22Rv1 (cell line): ENCODE measurements at regions not wholly inside any gene's neighbourhood (a gene's known extent, or its start where the extent isn't known, plus 50 kb on each side); places are given as distances from the start of the nearest gene placed in this dataset.

ENCODE experiments used
- H3K27ac ChIP-seq: fragments of 450-650 bp; 2 replicates; pipeline ENCODE4 v1.5.1; 2017
- ZFX ChIP-seq: fragments of 450-650 bp; IDR thresholded peaks from 2 replicates; pipeline ENCODE4 v1.6.1; 2017; ENCODE audit warnings: antibody characterized with exemption, borderline replicate concordance
- TF ChIP-seq, protein P1 (sequence below): fragments of 450-650 bp; IDR thresholded peaks from 2 replicates; pipeline ENCODE4 v1.5.1; 2017; ENCODE audit warnings: mild to moderate bottlenecking

DNA sequence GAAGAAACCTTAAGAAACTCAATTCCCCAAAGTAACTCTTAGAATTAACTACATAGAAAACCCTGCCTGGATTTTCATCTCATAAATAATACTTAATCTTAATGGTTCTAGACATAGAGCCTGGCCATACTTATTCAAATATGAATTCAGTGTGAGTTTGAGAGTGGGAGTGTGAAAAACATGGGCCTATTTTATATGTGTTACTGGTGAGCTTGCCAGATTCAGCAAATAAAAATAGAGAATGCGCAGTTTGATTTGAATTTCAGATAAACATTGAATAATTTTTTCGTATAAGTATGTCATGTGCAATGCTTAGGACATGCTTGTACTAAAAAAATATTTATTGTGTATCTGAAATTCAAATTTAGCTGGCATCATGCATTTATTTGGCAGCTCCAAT lies 473.9 kb upstream of the FZD8 start:
- no peak for TF ChIP-seq ZFX
- TF ChIP-seq, protein P1, sequence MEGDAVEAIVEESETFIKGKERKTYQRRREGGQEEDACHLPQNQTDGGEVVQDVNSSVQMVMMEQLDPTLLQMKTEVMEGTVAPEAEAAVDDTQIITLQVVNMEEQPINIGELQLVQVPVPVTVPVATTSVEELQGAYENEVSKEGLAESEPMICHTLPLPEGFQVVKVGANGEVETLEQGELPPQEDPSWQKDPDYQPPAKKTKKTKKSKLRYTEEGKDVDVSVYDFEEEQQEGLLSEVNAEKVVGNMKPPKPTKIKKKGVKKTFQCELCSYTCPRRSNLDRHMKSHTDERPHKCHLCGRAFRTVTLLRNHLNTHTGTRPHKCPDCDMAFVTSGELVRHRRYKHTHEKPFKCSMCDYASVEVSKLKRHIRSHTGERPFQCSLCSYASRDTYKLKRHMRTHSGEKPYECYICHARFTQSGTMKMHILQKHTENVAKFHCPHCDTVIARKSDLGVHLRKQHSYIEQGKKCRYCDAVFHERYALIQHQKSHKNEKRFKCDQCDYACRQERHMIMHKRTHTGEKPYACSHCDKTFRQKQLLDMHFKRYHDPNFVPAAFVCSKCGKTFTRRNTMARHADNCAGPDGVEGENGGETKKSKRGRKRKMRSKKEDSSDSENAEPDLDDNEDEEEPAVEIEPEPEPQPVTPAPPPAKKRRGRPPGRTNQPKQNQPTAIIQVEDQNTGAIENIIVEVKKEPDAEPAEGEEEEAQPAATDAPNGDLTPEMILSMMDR, result no peak
- no peak overlapping the region for H3K27ac ChIP-seq

DNA sequence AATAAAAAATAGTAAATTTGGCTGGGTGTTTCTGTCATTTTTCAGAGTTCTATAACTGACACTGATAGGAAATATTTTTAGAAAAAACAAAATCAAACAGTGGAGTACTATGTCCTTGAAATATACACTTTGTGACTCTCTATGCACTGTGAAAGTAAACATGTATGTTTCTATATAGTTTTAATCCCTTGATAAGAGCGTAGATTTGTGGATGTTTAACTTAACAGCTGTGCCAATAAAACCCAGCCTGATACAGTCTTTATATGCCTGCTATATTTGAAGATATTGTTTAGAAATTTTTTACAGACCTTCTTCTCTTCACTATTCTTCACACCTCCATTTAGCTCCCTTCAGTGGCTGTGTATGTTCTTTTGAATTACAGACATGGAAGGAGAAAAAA lies 473.3 kb upstream of the FZD8 start:
- TF ChIP-seq, protein P1, result no peak
- no peak for TF ChIP-seq ZFX
- no peak overlapping the region for H3K27ac ChIP-seq

DNA sequence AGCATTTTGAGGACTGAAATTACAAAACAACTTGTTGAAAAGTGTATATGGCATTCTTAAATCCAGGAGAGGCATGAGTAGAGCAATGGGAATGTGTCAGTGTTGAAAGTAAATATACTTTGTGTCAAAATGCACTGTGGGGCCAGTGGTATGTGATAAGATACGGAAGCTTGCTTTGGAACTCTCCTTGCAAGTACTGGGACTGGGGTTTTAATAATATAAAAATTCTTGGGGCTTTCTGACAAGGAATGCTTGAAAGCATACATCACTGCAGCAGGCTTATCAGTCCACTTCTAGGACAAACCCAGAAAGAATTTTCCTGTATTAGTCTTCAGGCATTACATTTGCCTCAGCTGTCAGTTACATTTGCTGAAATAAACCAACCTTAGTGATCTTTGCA lies 472.8 kb upstream of the FZD8 start:
- TF ChIP-seq, protein P1, result no peak
- no peak overlapping the region for H3K27ac ChIP-seq

DNA sequence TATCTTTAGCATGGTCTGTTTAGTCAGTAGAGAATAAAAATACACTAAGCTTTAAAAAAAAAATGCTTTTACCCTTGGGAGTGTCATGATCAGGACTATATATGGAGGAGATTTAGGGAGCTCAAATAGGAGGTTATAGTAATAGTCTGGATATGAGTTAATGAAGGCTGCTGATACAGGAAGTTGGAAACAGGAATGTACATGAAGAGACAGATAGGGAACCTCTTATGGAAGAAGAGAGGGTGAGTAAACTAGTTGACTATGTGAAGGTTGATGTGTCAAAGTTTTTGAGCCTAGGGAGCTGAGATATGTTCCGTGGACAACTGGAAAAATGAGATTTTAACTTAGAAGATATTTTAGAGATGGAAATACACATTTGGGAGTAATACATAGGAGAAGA lies 472.0 kb upstream of the FZD8 start:
- no peak overlapping the region for H3K27ac ChIP-seq
- TF ChIP-seq ZFX, result no peak
- TF ChIP-seq, protein P1, result no peak

DNA sequence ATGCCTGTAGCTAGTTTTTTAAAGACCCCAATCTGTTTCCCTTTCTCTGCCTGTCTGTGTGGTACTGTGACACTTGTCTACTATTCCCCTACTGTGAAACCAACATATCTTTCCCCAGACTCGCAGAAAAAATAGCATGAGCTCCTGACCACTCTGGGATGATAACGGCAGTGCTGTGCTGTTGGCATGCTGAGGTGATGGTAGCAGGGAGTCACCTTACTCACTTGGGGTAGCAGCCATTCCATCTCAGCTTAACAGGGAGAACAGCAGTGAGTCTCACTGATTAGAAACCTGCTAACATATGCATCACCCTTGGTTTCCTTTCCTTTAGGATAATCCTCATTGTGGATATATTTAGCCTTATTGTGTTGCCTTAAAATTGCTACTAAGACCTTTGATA lies 469.6 kb upstream of the FZD8 start:
- H3K27ac ChIP-seq, result no peak overlapping the region
- no peak for TF ChIP-seq ZFX
- TF ChIP-seq, protein P1, result no peak

DNA sequence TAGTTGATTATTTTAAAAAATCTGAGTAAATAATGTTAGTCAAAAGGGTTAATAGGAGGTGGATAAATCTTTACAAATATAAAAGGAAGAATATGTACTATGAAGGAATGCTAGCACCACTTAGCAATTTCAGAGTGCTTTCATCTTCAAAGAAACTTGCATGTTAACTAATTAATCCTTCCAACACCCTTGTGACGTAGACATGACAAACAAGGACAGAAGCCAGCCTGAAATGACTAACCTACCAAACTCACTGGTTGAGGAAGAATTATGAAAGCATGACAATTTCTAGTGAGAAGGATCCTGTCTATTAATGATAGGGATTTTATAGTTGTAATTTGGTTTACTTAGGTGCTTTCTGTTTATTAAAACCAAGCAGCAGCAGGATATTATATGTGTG lies 468.0 kb upstream of the FZD8 start:
- H3K27ac ChIP-seq, result no peak overlapping the region
- no peak for TF ChIP-seq ZFX
- TF ChIP-seq, protein P1, result no peak

DNA sequence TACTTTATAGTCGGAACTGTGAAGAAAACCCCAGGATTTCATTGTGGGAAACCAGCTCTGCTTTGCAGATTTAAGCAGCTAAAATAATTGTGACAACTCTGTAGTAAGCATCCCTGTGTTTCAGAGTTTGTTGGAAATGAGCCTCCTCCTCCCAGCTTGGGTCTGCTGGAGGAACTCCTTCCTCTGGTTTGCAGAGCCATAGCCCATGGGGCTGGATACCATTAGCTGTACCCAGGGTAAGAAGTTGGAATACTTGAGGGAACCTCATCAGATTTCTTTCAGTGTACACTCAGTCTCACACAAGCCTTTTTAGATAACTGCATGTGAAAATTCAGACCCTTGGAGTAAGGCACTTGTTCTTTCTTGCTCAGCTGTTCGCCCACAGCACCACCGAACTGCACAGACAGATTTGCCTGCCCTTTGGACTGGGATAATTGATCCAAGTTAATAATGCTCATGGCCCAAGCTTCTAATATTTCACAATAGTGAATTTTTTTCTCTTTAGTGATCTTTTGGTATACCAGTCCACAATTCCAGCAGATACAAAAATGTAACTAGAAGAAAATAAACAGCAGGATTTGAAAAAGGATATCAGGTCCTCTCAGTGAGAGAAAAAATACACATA lies 467.4 kb upstream of the FZD8 start:
- no peak overlapping the region for H3K27ac ChIP-seq
- TF ChIP-seq, protein P1, result no peak
- no peak for TF ChIP-seq ZFX
